ENCODE measurements at regions not wholly inside any gene's neighbourhood (a gene's known extent, or its start where the extent isn't known, plus 50 kb on each side); places are given as distances from the start of the nearest gene placed in this dataset.

DNA sequence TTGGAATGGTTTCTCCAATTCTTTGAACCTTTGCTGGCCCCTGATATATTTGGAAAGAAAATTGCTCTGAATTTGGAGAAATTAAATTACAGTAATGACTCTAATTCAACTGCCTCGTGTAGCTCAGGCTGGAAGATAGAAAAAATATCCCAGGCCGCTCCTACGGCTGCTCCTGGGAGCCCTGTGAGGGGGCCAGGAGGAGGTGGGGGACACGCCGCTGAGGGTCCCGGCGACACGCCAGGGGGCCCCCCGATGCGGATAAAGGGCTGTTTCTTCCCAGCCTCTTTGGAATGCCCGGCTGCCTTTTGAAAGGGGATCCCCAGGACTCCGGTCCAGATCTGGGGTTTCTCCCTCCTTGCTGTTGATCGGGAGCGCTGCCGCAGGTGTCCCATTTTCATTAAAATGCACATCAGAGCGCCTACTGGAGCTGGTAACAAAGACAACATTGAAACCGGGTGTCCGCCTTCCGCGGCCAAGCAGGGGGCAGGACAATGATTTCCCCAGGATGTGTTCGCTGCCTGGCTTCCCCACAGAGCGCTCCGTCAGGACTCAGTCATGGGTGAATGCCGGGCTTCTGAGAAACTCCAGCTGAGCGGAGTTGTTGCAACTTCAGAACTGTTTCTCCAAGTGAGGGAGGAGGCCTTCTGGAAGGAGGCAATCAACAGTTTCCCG lies 200.1 kb upstream of the KBTBD8 start:
- TF ChIP-seq, protein P1, sequence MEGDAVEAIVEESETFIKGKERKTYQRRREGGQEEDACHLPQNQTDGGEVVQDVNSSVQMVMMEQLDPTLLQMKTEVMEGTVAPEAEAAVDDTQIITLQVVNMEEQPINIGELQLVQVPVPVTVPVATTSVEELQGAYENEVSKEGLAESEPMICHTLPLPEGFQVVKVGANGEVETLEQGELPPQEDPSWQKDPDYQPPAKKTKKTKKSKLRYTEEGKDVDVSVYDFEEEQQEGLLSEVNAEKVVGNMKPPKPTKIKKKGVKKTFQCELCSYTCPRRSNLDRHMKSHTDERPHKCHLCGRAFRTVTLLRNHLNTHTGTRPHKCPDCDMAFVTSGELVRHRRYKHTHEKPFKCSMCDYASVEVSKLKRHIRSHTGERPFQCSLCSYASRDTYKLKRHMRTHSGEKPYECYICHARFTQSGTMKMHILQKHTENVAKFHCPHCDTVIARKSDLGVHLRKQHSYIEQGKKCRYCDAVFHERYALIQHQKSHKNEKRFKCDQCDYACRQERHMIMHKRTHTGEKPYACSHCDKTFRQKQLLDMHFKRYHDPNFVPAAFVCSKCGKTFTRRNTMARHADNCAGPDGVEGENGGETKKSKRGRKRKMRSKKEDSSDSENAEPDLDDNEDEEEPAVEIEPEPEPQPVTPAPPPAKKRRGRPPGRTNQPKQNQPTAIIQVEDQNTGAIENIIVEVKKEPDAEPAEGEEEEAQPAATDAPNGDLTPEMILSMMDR (conservative IDR thresholded peaks at IDR 0.05), result no peak
- no peak overlapping the region for H3K27ac ChIP-seq

DNA sequence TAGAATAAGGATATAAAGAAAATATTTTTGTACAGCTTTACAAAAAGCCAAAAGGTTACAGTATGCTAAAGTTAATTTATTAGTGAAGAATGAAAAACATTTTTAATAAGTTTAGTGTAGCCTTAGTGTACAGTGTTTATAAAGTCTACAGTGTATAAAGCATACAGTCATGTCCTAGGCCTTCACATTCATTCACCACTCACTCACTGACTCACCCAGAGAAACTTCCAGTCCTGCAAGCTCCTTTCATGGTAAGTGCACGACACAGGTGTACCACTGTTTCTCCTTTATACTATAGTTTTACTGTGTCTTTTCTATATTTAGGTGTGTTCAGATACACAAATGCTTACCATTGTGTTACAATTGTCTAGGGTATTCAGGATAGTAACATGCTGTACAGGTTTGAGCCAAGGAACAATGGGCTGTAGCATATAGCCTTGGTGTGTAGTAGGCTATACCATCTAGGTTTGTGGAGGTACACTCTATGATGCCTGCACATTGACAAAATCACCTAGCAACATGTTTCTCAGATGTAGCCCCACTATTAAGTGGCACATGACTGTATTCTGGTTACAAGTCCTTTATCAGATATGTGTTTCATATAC lies 197.1 kb upstream of the KBTBD8 start:
- TF ChIP-seq, protein P1 (conservative IDR thresholded peaks at IDR 0.05), result no peak
- no peak overlapping the region for H3K27ac ChIP-seq

DNA sequence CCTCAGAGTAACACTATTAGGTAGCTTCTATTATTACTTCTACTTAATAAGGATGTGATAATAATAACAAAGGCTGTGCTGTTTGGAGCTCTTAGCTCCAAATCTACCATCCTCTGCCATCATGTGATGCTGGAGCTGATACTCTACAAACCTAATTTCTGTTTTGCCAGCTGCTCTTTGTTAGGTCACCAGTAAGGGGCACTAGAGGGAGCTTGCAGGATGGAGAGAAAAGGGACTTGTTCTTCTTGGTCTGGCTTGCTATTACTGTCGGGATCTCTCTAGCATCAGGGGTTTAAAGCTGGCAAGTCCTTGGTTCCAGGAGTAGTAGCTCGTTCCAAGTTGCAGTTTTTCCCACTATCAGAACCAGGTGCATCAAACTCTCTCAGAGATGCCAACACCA lies 194.9 kb upstream of the KBTBD8 start:
- no peak overlapping the region for H3K27ac ChIP-seq

DNA sequence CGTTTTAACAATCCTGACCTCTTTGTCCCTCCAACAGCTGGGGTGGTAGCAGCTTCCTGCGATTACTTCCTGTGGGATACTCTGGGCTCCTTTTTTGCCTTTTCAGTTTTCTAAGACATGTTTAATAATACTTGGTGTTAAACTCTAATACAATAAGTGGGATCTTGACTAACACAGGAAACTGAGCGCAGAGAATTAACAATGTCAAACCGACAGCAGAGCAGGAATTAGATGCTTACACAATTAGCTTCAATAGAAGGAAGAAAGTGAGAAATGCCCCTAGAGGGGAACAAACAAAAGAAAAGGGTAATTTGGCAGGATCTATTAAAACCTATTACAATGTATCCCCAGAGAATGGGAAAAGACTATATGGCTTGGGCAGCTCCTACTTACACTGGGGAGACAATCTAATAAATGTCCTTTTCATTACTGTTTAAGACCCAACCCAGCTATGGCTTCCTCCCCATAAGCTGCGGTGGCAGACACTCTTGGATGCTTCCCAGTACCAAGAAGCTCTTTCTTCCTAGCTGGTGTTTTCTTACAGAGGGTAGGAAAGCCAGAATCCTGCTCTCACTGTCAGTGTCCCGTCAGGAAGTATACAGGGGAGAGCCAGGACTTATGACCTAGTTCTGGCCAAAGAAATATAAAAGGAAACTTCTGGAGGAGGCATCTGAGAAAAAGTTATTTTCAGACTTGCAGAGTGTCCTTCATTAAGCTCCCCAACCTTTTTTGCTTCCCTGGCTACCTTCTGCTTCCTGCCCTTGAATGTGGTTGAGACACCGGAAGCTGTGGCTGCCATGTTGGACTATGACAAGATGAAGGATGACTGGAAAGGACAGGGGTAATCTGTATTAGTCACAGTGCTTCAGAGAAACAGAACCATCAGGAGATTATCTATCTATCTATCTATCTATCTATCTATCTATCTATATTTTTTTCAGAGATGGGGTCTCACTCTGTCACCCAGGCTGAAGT lies 194.1 kb upstream of the KBTBD8 start:
- TF ChIP-seq, protein P1 (conservative IDR thresholded peaks at IDR 0.05), result no peak
- H3K27ac ChIP-seq, result no peak overlapping the region

More for the DNA sequence above, 194.9 kb upstream of the KBTBD8 start:
- TF ChIP-seq, protein P1 (conservative IDR thresholded peaks at IDR 0.05), result peak; percentile 18; the same call in 1 of the 2 replicates

DNA sequence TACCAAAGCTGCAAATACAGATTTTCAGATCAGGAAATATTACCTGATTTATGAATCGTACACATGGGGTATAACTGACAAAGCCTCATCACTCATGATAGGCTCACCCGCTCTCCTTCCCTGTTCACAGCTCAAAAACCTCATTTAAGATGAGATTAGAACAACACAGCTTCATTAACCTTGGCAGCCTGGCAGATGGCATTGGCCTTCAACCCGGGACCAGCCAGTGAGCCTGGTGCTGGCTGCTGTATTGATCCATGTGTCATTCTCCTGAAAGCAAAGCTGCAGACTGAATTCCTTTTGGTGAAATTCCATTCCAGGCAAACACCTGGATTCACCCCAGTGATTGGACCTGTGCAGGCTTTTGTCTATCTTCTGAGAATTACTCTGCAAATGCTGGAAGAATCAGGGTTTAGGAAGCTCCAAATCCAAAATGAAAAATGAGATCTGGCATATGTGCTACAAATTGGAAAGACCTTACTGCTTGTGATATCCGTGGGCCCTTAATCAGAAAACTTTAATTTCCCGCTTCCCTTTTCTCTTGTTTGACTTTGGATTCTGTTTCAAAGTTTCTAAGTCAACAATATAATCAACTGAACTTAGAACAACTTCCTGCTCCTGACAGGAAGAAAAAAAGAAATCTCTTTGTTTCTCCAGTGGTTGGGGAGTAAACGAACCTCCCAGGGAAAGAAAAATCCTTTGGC lies 189.1 kb upstream of the KBTBD8 start:
- H3K27ac ChIP-seq, result no peak overlapping the region
- TF ChIP-seq, protein P1 (conservative IDR thresholded peaks at IDR 0.05), result no peak

DNA sequence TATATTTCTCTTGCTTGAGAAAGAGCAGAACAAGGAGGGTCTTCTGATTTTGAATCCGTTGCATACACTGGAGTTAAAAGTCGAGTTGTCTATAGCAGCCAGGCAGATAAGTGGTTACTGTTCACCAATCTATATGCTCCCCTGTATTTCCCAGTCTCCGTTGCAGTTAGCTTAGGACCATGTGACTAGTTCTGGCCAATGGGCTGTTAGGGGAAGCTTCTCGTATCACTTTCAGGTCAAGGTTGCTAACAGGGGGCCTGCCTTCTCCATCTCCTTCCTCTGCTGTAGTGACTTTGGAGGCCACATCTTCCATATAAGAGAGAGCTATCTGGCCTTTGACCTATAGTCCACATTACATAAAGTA lies 188.5 kb upstream of the KBTBD8 start:
- TF ChIP-seq, protein P1 (conservative IDR thresholded peaks at IDR 0.05), result no peak
- no peak overlapping the region for H3K27ac ChIP-seq

Data from VCaP (cell line).